ENCODE measurements at regions not wholly inside any gene's neighbourhood (a gene's known extent, or its start where the extent isn't known, plus 50 kb on each side); places are given as distances from the start of the nearest gene placed in this dataset.

GRCh38 chr5:98453296-98453695 lies 320.2 kb upstream of the RGMB start:
- TF ChIP-seq, protein P1, sequence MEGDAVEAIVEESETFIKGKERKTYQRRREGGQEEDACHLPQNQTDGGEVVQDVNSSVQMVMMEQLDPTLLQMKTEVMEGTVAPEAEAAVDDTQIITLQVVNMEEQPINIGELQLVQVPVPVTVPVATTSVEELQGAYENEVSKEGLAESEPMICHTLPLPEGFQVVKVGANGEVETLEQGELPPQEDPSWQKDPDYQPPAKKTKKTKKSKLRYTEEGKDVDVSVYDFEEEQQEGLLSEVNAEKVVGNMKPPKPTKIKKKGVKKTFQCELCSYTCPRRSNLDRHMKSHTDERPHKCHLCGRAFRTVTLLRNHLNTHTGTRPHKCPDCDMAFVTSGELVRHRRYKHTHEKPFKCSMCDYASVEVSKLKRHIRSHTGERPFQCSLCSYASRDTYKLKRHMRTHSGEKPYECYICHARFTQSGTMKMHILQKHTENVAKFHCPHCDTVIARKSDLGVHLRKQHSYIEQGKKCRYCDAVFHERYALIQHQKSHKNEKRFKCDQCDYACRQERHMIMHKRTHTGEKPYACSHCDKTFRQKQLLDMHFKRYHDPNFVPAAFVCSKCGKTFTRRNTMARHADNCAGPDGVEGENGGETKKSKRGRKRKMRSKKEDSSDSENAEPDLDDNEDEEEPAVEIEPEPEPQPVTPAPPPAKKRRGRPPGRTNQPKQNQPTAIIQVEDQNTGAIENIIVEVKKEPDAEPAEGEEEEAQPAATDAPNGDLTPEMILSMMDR (IDR thresholded peaks at IDR 0.05; ENCODE audit: extremely low read depth, missing control alignments) = no peak
- DNase-seq (ENCODE audit: low spot score) = no peak

- no peak for DNase-seq (ENCODE audit: low spot score)
- TF ChIP-seq, protein P1 (IDR thresholded peaks at IDR 0.05; ENCODE audit: extremely low read depth, missing control alignments) = no peak
Observed at GRCh38 chr5:98454407-98454806, 319.1 kb upstream of the RGMB start.

GRCh38 chr5:98454904-98455303 lies 318.6 kb upstream of the RGMB start:
- TF ChIP-seq, protein P1 (IDR thresholded peaks at IDR 0.05; ENCODE audit: extremely low read depth, missing control alignments) = no peak
- no peak for DNase-seq (ENCODE audit: low spot score)

DNA sequence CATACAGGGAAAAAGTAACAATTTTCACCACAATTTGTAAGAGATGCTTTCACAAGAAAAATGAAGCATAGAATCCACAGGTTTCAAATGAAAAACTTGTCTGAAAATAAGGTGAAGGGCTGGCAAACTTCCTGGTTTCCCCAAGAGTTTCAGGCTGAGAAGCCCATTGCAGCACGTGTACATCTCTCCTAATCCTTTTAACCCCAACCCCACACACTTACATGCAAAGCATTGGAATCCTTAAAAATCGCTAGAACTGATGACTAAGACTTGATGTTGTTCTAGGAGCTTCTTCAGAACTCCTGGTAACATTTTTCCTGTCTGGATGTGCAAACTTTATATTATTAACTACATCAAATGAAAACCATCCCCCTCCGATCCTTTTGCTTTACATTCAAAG lies 317.8 kb upstream of the RGMB start:
- TF ChIP-seq, protein P1 (IDR thresholded peaks at IDR 0.05; ENCODE audit: extremely low read depth, missing control alignments) = no peak
- DNase-seq (ENCODE audit: low spot score) = no peak

DNA sequence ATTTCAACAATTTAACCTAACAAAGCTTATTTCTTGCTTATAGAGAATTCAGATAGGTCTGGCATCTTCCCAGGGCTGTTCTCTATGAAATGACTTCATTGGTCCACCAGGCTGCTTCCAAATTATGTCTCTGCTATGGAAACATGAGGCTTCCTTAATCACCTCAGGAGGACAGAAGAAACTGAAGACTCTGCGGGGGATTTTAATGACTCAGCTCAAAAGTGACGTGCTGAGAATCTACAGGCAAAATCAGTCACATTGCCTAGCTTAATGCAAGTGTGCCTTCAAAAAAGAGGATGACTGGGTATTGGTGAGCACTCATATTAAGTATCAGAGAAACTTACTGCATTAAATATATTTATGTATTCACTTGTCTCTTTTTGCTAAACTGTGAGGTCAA lies 315.5 kb upstream of the RGMB start:
- TF ChIP-seq, protein P1 (IDR thresholded peaks at IDR 0.05; ENCODE audit: extremely low read depth, missing control alignments) = no peak
- no peak for DNase-seq (ENCODE audit: low spot score)

DNA sequence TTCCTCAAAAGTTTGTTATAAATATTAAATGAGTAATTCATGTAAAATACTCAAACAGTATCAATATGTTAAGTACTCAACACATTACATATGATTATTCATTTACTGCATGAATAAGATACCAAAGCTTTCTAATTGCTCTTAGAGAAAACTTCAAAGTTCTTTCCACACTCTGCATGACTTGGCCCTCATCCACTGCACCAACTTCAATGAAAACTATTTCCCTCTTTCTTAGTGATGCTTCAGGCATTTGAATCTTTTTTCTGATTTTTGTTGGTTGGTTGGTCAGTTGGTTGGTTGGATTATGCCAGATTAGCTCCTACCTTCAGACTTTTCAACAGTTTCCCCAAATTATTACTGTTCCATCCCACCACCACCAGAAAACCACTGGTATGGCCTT lies 314.7 kb upstream of the RGMB start:
- TF ChIP-seq, protein P1 (IDR thresholded peaks at IDR 0.05; ENCODE audit: extremely low read depth, missing control alignments) = no peak
- DNase-seq (ENCODE audit: low spot score) = no peak

DNA sequence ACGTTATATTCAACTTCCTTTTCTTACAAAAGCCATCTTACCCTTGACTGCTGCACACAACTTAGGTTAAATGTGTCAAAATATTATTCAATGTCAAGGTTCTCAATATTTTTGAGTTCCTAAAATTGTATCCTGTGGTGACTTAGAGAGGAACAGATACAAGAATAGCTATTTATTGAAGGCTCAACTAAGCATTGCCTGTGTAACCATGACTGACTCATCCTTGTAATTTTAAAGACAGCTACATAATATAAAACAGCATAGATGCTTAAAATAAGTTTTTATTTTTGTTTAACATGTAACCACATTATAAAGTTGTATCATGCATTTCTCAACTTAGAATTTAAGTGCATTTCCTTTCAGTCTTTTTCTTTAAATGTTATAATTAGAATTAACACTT lies 312.9 kb upstream of the RGMB start:
- DNase-seq (ENCODE audit: low spot score) = no peak
- TF ChIP-seq, protein P1 (IDR thresholded peaks at IDR 0.05; ENCODE audit: extremely low read depth, missing control alignments) = no peak

All from GM20000 (cell line).